A673 (cell line): ENCODE measurements at regions not wholly inside any gene's neighbourhood (a gene's known extent, or its start where the extent isn't known, plus 50 kb on each side); places are given as distances from the start of the nearest gene placed in this dataset.

Experiments
- BruUV-seq: library from RNA; stranded (reverse); fragments of 400-500 nt; replicated peaks from 2 replicates; lab custom pipeline; 2021; lab: Mats Ljungman, UMichigan
- CTCF ChIA-PET: fragments of 300-600 bp; sonication (Branson Sonifier 250); formaldehyde crosslinking; loops from one replicate; lab custom pipeline; 2022; ENCODE audit warnings: antibody characterized with exemption; lab: Charles Lee
- POLR2A ChIA-PET: fragments of 300-600 bp; sonication (Branson Sonifier 250); formaldehyde crosslinking; loops from one replicate; lab custom pipeline; 2022; ENCODE audit warnings: antibody characterized with exemption; ENCODE audit not compliant: low non-redundant PET; lab: Charles Lee
- DNase-seq: peaks from one replicate; pipeline ENCODE4 v3.0.0-alpha.2; 2015; ENCODE audit warnings: low spot score
- H3K27ac ChIP-seq: fragments of 200-600 bp; sonication (generic); 2 replicates; pipeline ENCODE4 v1.5.1; 2016; ENCODE audit warnings: mixed run types, low read depth, mild to moderate bottlenecking, mixed read lengths, antibody characterized with exemption, low read length; ENCODE audit not compliant: poor library complexity, severe bottlenecking
- H3K27me3 ChIP-seq: fragments of 200-600 bp; sonication (generic); replicated peaks from 2 replicates; pipeline ENCODE4 v1.6.1; 2017; ENCODE audit warnings: mixed run types, low read depth, mild to moderate bottlenecking, mixed read lengths, antibody characterized with exemption, low read length; ENCODE audit not compliant: insufficient read depth, poor library complexity
- H3K36me3 ChIP-seq: fragments of 200-600 bp; sonication (generic); 2 replicates; pipeline ENCODE4 v1.6.1; 2016; ENCODE audit warnings: mixed run types, mild to moderate bottlenecking, mixed read lengths, antibody characterized with exemption, low read length; ENCODE audit not compliant: insufficient read depth, poor library complexity, severe bottlenecking
- H3K4me1 ChIP-seq: fragments of 200-600 bp; sonication (generic); 2 replicates; pipeline ENCODE4 v1.6.1; 2017; ENCODE audit warnings: mixed run types, mild to moderate bottlenecking, mixed read lengths, antibody characterized with exemption, low read length; ENCODE audit not compliant: insufficient read depth, poor library complexity, severe bottlenecking
- H3K4me3 ChIP-seq: fragments of 200-600 bp; sonication (generic); 2 replicates; pipeline ENCODE4 v1.5.1; 2016; ENCODE audit warnings: low read depth, mixed run types, mild to moderate bottlenecking, mixed read lengths, low read length; ENCODE audit not compliant: poor library complexity, severe bottlenecking
- H3K9me3 ChIP-seq: fragments of 200-600 bp; sonication (generic); 2 replicates; pipeline ENCODE4 v1.6.1; 2016; ENCODE audit warnings: mixed run types, low read depth, mild to moderate bottlenecking, mixed read lengths, antibody characterized with exemption, low read length; ENCODE audit not compliant: poor library complexity, severe bottlenecking
- EZH2 ChIP-seq: fragments of 200-600 bp; sonication (generic); IDR thresholded peaks from 2 replicates; pipeline ENCODE4 v1.6.1; 2017; ENCODE audit warnings: borderline replicate concordance, low read depth, mild to moderate bottlenecking, mixed read lengths, antibody characterized with exemption, low read length; ENCODE audit not compliant: poor library complexity, severe bottlenecking
- intact Hi-C: fragments of 100-400 bp; cut with micrococcal nuclease; formaldehyde crosslinking; loops from one replicate; pipeline ENCODE4 v1.10.0; 2022; ENCODE audit not compliant: unreplicated experiment
- TF ChIP-seq, protein P1 (sequence below): fragments of 300-800, 200-600 bp; sonication (generic); conservative IDR thresholded peaks from 2 replicates; pipeline ENCODE4 v1.5.1; 2017; ENCODE audit warnings: low read depth, mild to moderate bottlenecking, antibody characterized with exemption, low read length, moderate library complexity, mixed read lengths

DNA sequence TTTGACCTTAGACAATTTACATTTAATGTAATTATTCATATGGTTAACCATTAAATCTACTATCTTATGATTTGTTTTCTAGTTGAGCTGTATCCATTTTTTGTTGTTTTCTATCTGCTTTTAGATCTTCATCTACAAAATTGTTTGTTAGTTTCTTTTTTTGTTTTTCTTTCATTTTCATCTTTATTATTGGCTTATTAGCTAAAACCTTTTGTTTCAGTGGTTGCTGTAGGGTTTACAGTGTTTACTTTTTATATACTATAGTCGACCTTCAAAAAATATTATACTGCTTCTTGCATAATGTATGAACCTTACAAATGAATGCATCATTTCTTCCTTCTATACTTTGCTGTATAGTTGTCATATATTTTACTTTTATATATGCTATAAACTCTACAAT lies 651.6 kb upstream of the PLXNA2 start:
- H3K36me3 ChIP-seq = no peaks in the 10 kb centered on the region
- no peaks in the 10 kb centered on the region for H3K4me1 ChIP-seq
- no peaks in the 10 kb centered on the region for H3K9me3 ChIP-seq
- intact Hi-C loops = no loop called here
- no peak overlapping the region for H3K27ac ChIP-seq
- BruUV-seq = no TSS peak
- ChIA-PET CTCF (no interaction called here), POLR2A (no interaction called here)
- no peak overlapping the region for H3K4me3 ChIP-seq
- H3K27me3 ChIP-seq = no peaks in the 10 kb centered on the region
- no peak for TF ChIP-seq EZH2
- TF ChIP-seq, protein P1, sequence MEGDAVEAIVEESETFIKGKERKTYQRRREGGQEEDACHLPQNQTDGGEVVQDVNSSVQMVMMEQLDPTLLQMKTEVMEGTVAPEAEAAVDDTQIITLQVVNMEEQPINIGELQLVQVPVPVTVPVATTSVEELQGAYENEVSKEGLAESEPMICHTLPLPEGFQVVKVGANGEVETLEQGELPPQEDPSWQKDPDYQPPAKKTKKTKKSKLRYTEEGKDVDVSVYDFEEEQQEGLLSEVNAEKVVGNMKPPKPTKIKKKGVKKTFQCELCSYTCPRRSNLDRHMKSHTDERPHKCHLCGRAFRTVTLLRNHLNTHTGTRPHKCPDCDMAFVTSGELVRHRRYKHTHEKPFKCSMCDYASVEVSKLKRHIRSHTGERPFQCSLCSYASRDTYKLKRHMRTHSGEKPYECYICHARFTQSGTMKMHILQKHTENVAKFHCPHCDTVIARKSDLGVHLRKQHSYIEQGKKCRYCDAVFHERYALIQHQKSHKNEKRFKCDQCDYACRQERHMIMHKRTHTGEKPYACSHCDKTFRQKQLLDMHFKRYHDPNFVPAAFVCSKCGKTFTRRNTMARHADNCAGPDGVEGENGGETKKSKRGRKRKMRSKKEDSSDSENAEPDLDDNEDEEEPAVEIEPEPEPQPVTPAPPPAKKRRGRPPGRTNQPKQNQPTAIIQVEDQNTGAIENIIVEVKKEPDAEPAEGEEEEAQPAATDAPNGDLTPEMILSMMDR = no peak
- DNase-seq = no peak

DNA sequence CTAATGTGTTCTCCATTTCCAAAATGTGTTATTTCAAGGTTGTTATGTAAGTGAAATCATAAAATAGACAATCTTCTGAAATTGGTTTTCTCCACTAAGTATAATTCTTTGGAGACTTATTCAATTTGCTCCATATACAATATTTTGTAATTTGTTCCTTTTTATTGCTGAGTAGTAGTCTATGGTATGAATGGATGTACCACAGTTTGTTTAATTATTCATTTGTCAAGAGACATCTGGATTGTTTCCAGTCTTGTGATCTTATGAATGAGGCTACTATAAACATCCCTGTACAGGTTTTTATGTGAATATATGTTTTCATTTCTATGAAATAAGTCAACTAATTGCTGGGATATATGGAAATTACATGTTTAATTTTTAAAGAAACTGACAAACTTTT lies 652.6 kb upstream of the PLXNA2 start:
- Histone ChIP-seq H3K4me3 (no peak overlapping the region), H3K27ac (no peak overlapping the region), H3K27me3 (no peaks in the 10 kb centered on the region), H3K9me3 (no peaks in the 10 kb centered on the region), H3K36me3 (no peaks in the 10 kb centered on the region), H3K4me1 (no peaks in the 10 kb centered on the region)
- BruUV-seq = no TSS peak
- ChIA-PET POLR2A (no interaction called here), CTCF (no interaction called here)
- TF ChIP-seq, protein P1 = no peak
- TF ChIP-seq EZH2 = no peak
- no peak for DNase-seq
- intact Hi-C loops = no loop called here

DNA sequence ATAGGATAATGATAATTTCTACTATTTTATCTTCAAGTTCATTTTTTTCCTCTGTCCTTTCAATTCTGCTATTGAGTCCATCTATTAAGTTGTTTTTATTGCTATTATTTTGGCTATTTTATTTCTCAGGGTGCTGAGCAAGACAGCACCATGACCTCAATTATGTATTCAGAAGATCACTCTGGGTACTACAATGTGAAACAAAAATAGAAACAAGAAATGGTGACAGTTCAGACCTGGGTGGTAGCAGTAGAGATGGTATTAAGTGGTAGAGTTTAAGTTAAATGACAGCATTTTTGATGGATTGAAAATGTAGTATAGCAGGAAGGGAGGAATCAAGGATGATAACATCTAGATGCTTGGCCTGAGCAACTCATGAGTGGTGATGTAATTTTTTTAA lies 655.3 kb upstream of the PLXNA2 start:
- Histone ChIP-seq H3K27me3 (no peaks in the 10 kb centered on the region), H3K4me1 (no peaks in the 10 kb centered on the region), H3K27ac (no peak overlapping the region), H3K36me3 (no peaks in the 10 kb centered on the region), H3K4me3 (no peak overlapping the region), H3K9me3 (no peaks in the 10 kb centered on the region)
- BruUV-seq = no TSS peak
- no peak for DNase-seq
- intact Hi-C loops = no loop called here
- POLR2A ChIA-PET = no interaction called here
- CTCF ChIA-PET = no interaction called here
- TF ChIP-seq, protein P1 = no peak
- TF ChIP-seq EZH2 = no peak
